ENCODE measurements at regions not wholly inside any gene's neighbourhood (a gene's known extent, or its start where the extent isn't known, plus 50 kb on each side); places are given as distances from the start of the nearest gene placed in this dataset.
A peak's percentile ranks its signal among the peaks of the same experiment; 100 is the strongest.

GRCh38 chr6:27146706-27147505 lies 100.6 kb upstream of the PRSS16 start:
- H3K9me3 Mint-ChIP-seq (ENCODE audit: low read depth), result no peaks in the 10 kb centered on the region
- no peak overlapping the region for H3K4me3 Mint-ChIP-seq
- peaks cover 25% of the 10 kb centered on the region for H3K4me1 Mint-ChIP-seq
- H3K36me3 Mint-ChIP-seq, result peaks cover 5% of the 10 kb centered on the region
- H3K27me3 Mint-ChIP-seq, result no peaks in the 10 kb centered on the region
- CTCF ChIA-PET, result interaction anchor here (0.6 to 5.8 kb wide), 16 partner anchors 9 to 1209 kb away, joined by 3 to 42 read pairs (median 4); a partner anchor contains a TSS
- ATAC-seq (peak; percentile 68), DNase-seq (peak; percentile 92)
- H3K27ac Mint-ChIP-seq, result no peak overlapping the region

DNA sequence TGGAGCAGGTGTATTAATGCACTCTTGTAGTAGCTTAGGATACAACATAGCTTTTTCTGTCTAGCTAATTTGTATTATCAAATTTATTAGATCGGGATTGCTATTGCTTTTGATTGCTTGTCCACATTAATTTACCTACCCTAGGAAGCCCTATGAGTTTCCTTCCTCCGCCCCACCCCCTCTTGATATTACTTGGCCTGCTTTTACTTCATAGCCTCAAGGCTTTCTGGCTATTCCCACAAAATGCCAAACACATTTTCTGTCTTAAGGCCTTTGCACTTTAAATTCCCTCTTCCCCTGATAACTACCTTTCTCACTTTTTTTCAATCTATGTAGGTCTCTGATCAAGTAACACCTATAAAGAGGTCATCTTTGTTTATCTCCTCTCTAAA lies 99.1 kb upstream of the PRSS16 start:
- Mint-ChIP-seq H3K4me3 (no peak overlapping the region), H3K27ac (no peak overlapping the region), H3K36me3 (peaks cover 3% of the 10 kb centered on the region), H3K4me1 (peaks cover 21% of the 10 kb centered on the region), H3K27me3 (no peaks in the 10 kb centered on the region), H3K9me3 (ENCODE audit: low read depth) (no peaks in the 10 kb centered on the region)
- CTCF ChIA-PET, result interaction anchor here (1.3 to 5.8 kb wide), 4 partner anchors 8 to 29 kb away, joined by 3 to 42 read pairs (median 18); a partner anchor contains a TSS
- ATAC-seq (no peak), DNase-seq (no peak)

DNA sequence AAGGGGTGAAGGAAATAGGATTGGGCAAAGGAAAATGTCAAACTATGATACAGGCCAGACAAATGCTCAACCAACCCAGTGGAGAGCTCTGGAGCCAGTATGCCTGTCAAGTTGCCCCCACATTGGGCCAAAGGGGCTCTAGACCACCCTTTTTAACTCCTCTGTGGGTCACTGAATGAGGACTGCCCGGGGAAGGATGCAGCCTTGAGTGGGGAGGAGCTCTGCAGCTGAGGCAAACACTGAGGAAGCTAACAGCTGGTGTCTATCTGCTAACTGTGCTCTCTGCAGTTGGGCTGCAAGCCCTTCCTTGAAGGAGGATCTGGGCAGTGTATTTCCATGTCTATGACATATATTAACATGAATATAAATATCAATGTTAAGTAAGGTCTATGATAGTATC lies 98.4 kb upstream of the PRSS16 start:
- peak overlapping the region; percentile 20 for H3K27ac Mint-ChIP-seq
- CTCF ChIA-PET, result interaction anchor here (1.3 to 5.4 kb wide), 3 partner anchors 11 to 28 kb away, joined by 3 to 19 read pairs (median 7); no protein-coding TSS in a partner anchor
- ATAC-seq, result no peak
- H3K9me3 Mint-ChIP-seq (ENCODE audit: low read depth), result no peaks in the 10 kb centered on the region
- peaks cover 18% of the 10 kb centered on the region for H3K4me1 Mint-ChIP-seq
- H3K36me3 Mint-ChIP-seq, result peaks cover 2% of the 10 kb centered on the region
- no peaks in the 10 kb centered on the region for H3K27me3 Mint-ChIP-seq
- peak overlapping the region; percentile 27 for H3K4me3 Mint-ChIP-seq
- DNase-seq, result no peak

DNA sequence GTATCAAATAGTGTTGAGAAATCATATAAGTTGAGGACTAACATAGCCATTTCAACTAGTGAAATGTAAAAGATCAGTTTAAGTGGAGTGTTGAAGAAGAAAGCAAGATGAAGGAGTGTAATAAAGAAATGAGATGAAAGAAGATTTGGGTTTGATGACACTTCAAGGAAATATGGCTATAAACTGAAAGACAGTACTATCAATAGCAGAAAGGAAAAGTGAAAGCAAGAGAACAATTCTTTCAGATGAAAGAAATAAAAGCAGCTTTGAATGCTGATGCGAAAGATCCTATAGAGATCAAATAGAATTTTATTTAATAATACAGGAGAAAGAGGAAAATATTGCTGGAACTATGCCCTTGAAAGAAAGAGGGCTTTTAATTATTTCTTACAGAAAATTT lies 92.8 kb upstream of the PRSS16 start:
- H3K9me3 Mint-ChIP-seq (ENCODE audit: low read depth), result no peaks in the 10 kb centered on the region
- H3K4me3 Mint-ChIP-seq, result peak overlapping the region; percentile 36
- no peak for DNase-seq
- CTCF ChIA-PET, result interaction anchor here (0.9 to 3.1 kb wide), 8 partner anchors 7 to 740 kb away, joined by 3 to 20 read pairs (median 4); a partner anchor contains a TSS
- H3K27me3 Mint-ChIP-seq, result no peaks in the 10 kb centered on the region
- no peaks in the 10 kb centered on the region for H3K36me3 Mint-ChIP-seq
- peaks cover 44% of the 10 kb centered on the region for H3K4me1 Mint-ChIP-seq
- ATAC-seq, result no peak
- peak overlapping the region; percentile 85 for H3K27ac Mint-ChIP-seq

DNA sequence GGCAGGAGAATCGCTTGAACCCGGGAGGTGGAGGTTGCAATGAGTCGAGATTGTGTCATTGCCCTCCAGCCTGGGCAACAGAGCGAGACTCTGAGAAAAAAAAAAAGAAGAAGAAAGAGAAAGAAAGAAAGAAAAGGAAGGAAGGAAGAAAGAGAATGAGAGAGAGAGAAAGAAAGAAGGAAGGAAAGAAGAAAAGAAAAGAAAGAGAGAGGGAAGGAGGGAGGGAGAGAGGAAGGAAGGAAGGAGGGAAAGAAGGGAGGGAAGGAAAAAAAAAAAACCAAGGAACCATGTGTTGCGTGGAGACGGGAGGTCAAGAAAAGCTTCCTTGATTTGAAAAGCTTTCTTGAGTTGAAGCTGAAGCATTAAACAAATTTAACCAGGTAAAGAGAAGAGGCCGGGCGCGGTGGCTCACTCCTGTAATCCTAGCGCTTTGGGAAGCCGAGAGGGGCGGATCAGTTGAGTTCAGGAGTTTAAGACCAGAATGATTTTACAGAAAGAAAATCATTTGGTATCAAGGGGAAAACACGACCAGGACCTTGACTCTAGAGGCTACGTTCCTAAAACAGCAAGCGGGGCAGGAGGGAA lies 90.5 kb upstream of the PRSS16 start:
- ATAC-seq, result no peak
- no peaks in the 10 kb centered on the region for H3K27me3 Mint-ChIP-seq
- peaks cover 54% of the 10 kb centered on the region for H3K4me1 Mint-ChIP-seq
- H3K4me3 Mint-ChIP-seq, result peak overlapping the region; percentile 76
- peak overlapping the region; percentile 89 for H3K27ac Mint-ChIP-seq
- no peak for DNase-seq
- no peaks in the 10 kb centered on the region for H3K36me3 Mint-ChIP-seq
- no peaks in the 10 kb centered on the region for H3K9me3 Mint-ChIP-seq (ENCODE audit: low read depth)
- CTCF ChIA-PET, result interaction anchor here (0.8 to 3.1 kb wide), 5 partner anchors 10 to 737 kb away, joined by 3 to 20 read pairs (median 4); a partner anchor contains a TSS

GRCh38 chr6:27157459-27158315 lies 89.8 kb upstream of the PRSS16 start:
- H3K27ac Mint-ChIP-seq, result peak overlapping the region; percentile 89
- DNase-seq (peak; percentile 89), ATAC-seq (peak; percentile 83)
- H3K9me3 Mint-ChIP-seq (ENCODE audit: low read depth), result no peaks in the 10 kb centered on the region
- H3K36me3 Mint-ChIP-seq, result no peaks in the 10 kb centered on the region
- CTCF ChIA-PET, result interaction anchor here (0.8 to 4.5 kb wide), 6 partner anchors 9 to 736 kb away, joined by 3 to 20 read pairs (median 18); a partner anchor contains a TSS
- peaks cover 52% of the 10 kb centered on the region for H3K4me1 Mint-ChIP-seq
- peak overlapping the region; percentile 76 for H3K4me3 Mint-ChIP-seq
- no peaks in the 10 kb centered on the region for H3K27me3 Mint-ChIP-seq

GRCh38 chr6:27158316-27158643 lies 89.2 kb upstream of the PRSS16 start:
- Mint-ChIP-seq H3K9me3 (ENCODE audit: low read depth) (no peaks in the 10 kb centered on the region), H3K27ac (peak overlapping the region; percentile 89), H3K4me3 (peak overlapping the region; percentile 76), H3K27me3 (no peaks in the 10 kb centered on the region), H3K4me1 (peaks cover 51% of the 10 kb centered on the region), H3K36me3 (no peaks in the 10 kb centered on the region)
- ATAC-seq (no peak), DNase-seq (no peak)
- CTCF ChIA-PET, result interaction anchor here (1.0 to 4.5 kb wide), 6 partner anchors 9 to 638 kb away, joined by 3 to 19 read pairs (median 3); a partner anchor contains a TSS

- Mint-ChIP-seq H3K4me1 (peaks cover 42% of the 10 kb centered on the region), H3K36me3 (no peaks in the 10 kb centered on the region), H3K27me3 (peaks cover 2% of the 10 kb centered on the region), H3K27ac (no peak overlapping the region), H3K4me3 (no peak overlapping the region), H3K9me3 (ENCODE audit: low read depth) (no peaks in the 10 kb centered on the region)
- DNase-seq (no peak), ATAC-seq (no peak)
- CTCF ChIA-PET, result interaction anchor here (0.8 to 4.5 kb wide), 6 partner anchors 11 to 634 kb away, joined by 3 to 19 read pairs (median 4); a partner anchor contains a TSS
Observed at GRCh38 chr6:27159725-27160124, 87.8 kb upstream of the PRSS16 start.

DNA sequence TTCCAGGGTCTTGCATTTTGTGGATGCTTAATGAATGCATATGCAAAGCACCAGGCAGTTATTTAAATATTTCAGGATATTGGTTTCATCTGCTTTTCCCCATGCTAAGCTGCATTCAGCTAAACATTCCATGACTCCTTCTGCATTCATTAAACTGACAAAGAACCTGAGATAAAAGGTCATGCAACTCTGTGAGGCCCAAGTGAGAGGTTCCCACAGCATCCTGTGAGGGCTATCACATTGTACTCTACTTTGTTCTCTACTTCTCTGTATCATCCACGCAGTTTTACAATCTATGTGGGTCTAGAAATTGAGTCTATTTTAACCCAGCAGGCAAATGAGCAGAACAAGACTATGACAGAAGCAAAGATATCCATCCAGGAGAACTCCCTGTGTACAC lies 86.4 kb upstream of the PRSS16 start:
- peak overlapping the region; percentile 49 for H3K27ac Mint-ChIP-seq
- CTCF ChIA-PET, result interaction anchor here (1.0 to 4.5 kb wide), 7 partner anchors 12 to 635 kb away, joined by 4 to 25 read pairs (median 5); partner anchors contain the start of gene ZNF184
- ATAC-seq (no peak), DNase-seq (no peak)
- H3K27me3 Mint-ChIP-seq, result peaks cover 2% of the 10 kb centered on the region
- H3K4me3 Mint-ChIP-seq, result no peak overlapping the region
- H3K9me3 Mint-ChIP-seq (ENCODE audit: low read depth), result no peaks in the 10 kb centered on the region
- peaks cover 34% of the 10 kb centered on the region for H3K4me1 Mint-ChIP-seq
- no peaks in the 10 kb centered on the region for H3K36me3 Mint-ChIP-seq

DNA sequence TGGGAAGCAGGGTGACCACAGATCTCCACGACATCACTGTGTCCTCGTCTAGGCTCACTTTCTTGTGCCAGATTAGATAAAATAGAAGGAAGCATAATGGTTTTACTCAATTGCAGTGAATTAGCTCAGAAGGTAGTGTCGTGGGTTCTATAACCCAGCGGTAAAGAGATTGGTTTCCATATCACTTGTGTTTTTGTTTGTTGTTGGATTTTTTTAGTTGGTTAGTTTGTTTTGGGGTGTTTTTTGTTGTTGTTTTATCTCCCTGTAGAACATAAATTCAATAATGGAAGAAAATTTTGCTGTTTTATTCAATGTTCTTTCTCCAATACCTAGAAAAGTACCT lies 85.9 kb upstream of the PRSS16 start:
- DNase-seq, result no peak
- Mint-ChIP-seq H3K4me3 (no peak overlapping the region), H3K27ac (peak overlapping the region; percentile 49), H3K9me3 (ENCODE audit: low read depth) (no peaks in the 10 kb centered on the region), H3K36me3 (no peaks in the 10 kb centered on the region), H3K27me3 (peaks cover 2% of the 10 kb centered on the region), H3K4me1 (peaks cover 31% of the 10 kb centered on the region)
- CTCF ChIA-PET, result interaction anchor here (1.2 to 4.5 kb wide), 6 partner anchors 13 to 633 kb away, joined by 3 to 25 read pairs (median 4); partner anchors contain the start of gene ZNF184
- no peak for ATAC-seq

DNA sequence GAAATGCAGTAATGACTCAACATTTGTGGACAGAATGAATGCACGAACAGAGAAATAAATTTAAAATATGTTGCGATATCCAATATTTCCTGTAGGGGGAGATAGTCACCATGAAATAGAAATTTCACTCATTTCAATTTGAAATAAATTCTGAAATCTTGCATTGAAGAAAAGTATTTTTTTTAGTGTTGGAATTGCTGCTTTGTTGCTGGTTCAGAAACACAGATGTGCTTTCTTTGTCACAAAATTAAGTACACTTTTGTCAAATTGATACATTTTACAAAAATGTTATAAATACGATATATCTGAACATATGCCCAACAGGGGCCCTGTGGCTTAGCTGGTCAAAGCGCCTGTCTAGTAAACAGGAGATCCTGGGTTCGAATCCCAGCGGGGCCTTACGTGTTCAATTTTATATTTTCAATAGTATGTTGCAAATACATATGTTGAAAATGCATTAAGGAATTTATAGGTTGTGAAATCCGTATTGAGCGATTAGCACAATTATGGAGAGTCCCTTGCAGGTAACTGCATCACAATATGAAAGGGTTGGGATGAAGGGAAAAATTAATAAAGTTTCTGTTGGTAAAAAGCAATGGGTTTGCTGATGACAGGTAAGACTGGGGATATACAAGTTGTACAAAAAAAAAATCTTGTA lies 85.4 kb upstream of the PRSS16 start:
- CTCF ChIA-PET, result interaction anchor here (1.2 to 4.5 kb wide), 5 partner anchors 13 to 317 kb away, joined by 3 to 25 read pairs (median 4); partner anchors contain the start of gene ZNF184
- no peak for ATAC-seq
- Mint-ChIP-seq H3K36me3 (no peaks in the 10 kb centered on the region), H3K27me3 (peaks cover 4% of the 10 kb centered on the region), H3K4me3 (no peak overlapping the region), H3K4me1 (peaks cover 27% of the 10 kb centered on the region), H3K27ac (peak overlapping the region; percentile 49), H3K9me3 (ENCODE audit: low read depth) (no peaks in the 10 kb centered on the region)
- peak; percentile 59 for DNase-seq

- Mint-ChIP-seq H3K36me3 (no peaks in the 10 kb centered on the region), H3K27ac (no peak overlapping the region), H3K4me3 (no peak overlapping the region), H3K9me3 (ENCODE audit: low read depth) (no peaks in the 10 kb centered on the region), H3K27me3 (peaks cover 7% of the 10 kb centered on the region), H3K4me1 (peaks cover 10% of the 10 kb centered on the region)
- CTCF ChIA-PET, result interaction anchor here (1.0 to 4.3 kb wide), 6 partner anchors 13 to 632 kb away, joined by 3 to 25 read pairs (median 6); no protein-coding TSS in a partner anchor
- ATAC-seq (no peak), DNase-seq (no peak)
Observed at GRCh38 chr6:27163834-27164233, 83.7 kb upstream of the PRSS16 start.
